ENCODE measurements at regions not wholly inside any gene's neighbourhood (a gene's known extent, or its start where the extent isn't known, plus 50 kb on each side); places are given as distances from the start of the nearest gene placed in this dataset.

DNA sequence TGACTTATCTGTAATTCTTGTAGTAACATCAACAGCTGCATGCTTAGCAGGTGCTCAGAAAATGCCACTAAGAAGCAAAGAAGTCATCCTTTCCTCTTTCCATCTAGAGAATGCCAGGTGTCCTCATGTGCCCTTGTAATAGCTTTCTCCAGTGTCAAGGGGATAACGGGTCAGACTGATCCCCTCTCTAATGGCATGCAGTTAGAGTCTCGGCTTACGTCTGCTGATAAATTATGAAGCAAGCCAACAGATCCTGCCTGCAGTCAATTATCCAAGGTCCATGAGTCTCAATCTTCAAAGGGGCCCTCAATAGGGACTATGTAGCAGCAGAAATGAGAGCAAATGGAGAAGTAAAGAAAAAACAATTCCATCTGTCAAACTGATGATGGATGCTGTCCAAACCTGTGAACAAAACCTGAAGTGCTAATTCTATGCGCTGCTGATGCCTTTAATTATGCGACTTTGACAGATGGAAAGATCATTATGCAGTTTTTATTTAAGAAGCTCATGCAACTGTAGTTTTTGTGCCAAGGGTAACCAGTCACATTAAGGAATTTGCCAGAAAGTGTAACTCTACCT is 162.8 kb upstream of the PEX5L start:
- Histone ChIP-seq H3K4me3 (ENCODE audit: low read length in 2 of 2) (no peak overlapping the region), H2AK5ac (ENCODE audit: low read depth, low read length) (no peak overlapping the region), H3K4me1 (ENCODE audit: control insufficient read depth in 2 of 2, insufficient read depth in 1 of 2, low read depth in 1 of 2, low read length in 2 of 2) (peaks cover 0 to 2% of the 10 kb centered on the region in 2 donors), H3K4me2 (ENCODE audit: insufficient read depth, low read length, poor library complexity, severe bottlenecking) (no peak overlapping the region), H2AFZ (ENCODE audit: low read length) (no peak overlapping the region), H3K36me3 (replicated peaks in 1 of 2; ENCODE audit: control insufficient read depth in 2 of 2, insufficient read depth in 2 of 2, low read length in 2 of 2) (no peaks in the 10 kb centered on the region), H3K23ac (ENCODE audit: low read depth, low read length, poor library complexity) (no peak overlapping the region), H2BK120ac (ENCODE audit: low read depth, low read length) (no peak overlapping the region), H3K4ac (ENCODE audit: low read length) (no peak overlapping the region), H3K14ac (ENCODE audit: low read length) (no peak overlapping the region), H2BK15ac (ENCODE audit: low read length) (no peak overlapping the region), H3K27ac (replicated peaks; ENCODE audit: low read length) (no peak overlapping the region), H2BK5ac (ENCODE audit: low read length) (no peak overlapping the region), H3K18ac (ENCODE audit: low read length) (no peak overlapping the region), H3K9me3 (replicated peaks in 1 of 2; ENCODE audit: control insufficient read depth in 2 of 2, insufficient read depth in 1 of 2, low read depth in 1 of 2, low read length in 2 of 2) (no peaks in the 10 kb centered on the region), H4K91ac (ENCODE audit: low read depth, low read length, poor library complexity) (no peak overlapping the region), H3K27me3 (ENCODE audit: control insufficient read depth in 3 of 3, insufficient read depth in 3 of 3, low read depth in 1 of 3, low read length in 3 of 3) (peaks cover 0 to 2% (median 0%) of the 10 kb centered on the region in 3 experiments), H3K9ac (ENCODE audit: low read depth, low read length, poor library complexity) (no peak overlapping the region), H2BK12ac (ENCODE audit: low read length) (no peak overlapping the region), H4K8ac (ENCODE audit: low read depth, low read length) (no peak overlapping the region), H3K79me1 (ENCODE audit: low read depth, low read length) (no peaks in the 10 kb centered on the region)
- no CpG with 5 or more reads among the region's 5 CpGs for WGBS, 2 donors (ENCODE audit: extremely low coverage in 2 of 2, insufficient read length in 2 of 2, insufficient replicate concordance in 1 of 2)
- DNase-seq (ENCODE audit: low spot score): no peak

DNA sequence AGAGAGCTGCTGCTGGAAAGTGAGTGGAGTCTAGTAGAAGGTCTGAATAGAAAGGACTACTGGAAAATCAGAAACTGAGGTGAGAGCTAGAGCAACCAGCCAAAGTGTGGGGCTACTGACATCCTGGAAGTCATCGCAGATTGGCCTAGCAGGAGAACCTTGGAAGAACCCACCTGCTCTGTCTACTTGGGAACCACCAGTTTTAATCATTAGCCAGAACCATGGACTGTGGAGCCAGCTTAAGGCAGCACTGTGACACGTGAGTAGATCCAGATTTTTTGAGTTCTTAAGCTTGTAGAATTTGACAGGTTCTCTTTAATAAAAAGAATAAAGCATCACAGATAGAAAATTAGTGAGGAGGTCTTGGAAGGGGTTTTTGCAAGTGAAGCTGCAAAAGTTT is 179.1 kb upstream of the PEX5L start:
- Histone ChIP-seq H2AK5ac (ENCODE audit: low read depth, low read length) (no peak overlapping the region), H3K4ac (ENCODE audit: low read length) (no peak overlapping the region), H3K27ac (replicated peaks; ENCODE audit: low read length) (no peak overlapping the region), H3K9me3 (replicated peaks in 1 of 2; ENCODE audit: control insufficient read depth in 2 of 2, insufficient read depth in 1 of 2, low read depth in 1 of 2, low read length in 2 of 2) (no peaks in the 10 kb centered on the region), H3K4me3 (ENCODE audit: low read length in 2 of 2) (no peak overlapping the region), H2BK12ac (ENCODE audit: low read length) (no peak overlapping the region), H3K4me1 (ENCODE audit: control insufficient read depth in 2 of 2, insufficient read depth in 1 of 2, low read depth in 1 of 2, low read length in 2 of 2) (no peaks in the 10 kb centered on the region), H2AFZ (ENCODE audit: low read length) (no peak overlapping the region), H4K91ac (ENCODE audit: low read depth, low read length, poor library complexity) (no peak overlapping the region), H3K36me3 (replicated peaks in 1 of 2; ENCODE audit: control insufficient read depth in 2 of 2, insufficient read depth in 2 of 2, low read length in 2 of 2) (no peaks in the 10 kb centered on the region), H3K79me1 (ENCODE audit: low read depth, low read length) (no peaks in the 10 kb centered on the region), H3K14ac (ENCODE audit: low read length) (no peak overlapping the region), H3K9ac (ENCODE audit: low read depth, low read length, poor library complexity) (no peak overlapping the region), H4K8ac (ENCODE audit: low read depth, low read length) (no peak overlapping the region), H3K18ac (ENCODE audit: low read length) (no peak overlapping the region), H3K4me2 (ENCODE audit: insufficient read depth, low read length, poor library complexity, severe bottlenecking) (no peak overlapping the region), H2BK5ac (ENCODE audit: low read length) (no peak overlapping the region), H3K27me3 (ENCODE audit: control insufficient read depth in 3 of 3, insufficient read depth in 3 of 3, low read depth in 1 of 3, low read length in 3 of 3) (no peaks in the 10 kb centered on the region), H2BK120ac (ENCODE audit: low read depth, low read length) (no peak overlapping the region), H2BK15ac (ENCODE audit: low read length) (no peak overlapping the region), H3K23ac (ENCODE audit: low read depth, low read length, poor library complexity) (no peak overlapping the region)
- no CpG with 5 or more reads among the region's 2 CpGs for WGBS, 2 donors (ENCODE audit: extremely low coverage in 2 of 2, insufficient read length in 2 of 2, insufficient replicate concordance in 1 of 2)
- DNase-seq (ENCODE audit: low spot score): no peak

DNA sequence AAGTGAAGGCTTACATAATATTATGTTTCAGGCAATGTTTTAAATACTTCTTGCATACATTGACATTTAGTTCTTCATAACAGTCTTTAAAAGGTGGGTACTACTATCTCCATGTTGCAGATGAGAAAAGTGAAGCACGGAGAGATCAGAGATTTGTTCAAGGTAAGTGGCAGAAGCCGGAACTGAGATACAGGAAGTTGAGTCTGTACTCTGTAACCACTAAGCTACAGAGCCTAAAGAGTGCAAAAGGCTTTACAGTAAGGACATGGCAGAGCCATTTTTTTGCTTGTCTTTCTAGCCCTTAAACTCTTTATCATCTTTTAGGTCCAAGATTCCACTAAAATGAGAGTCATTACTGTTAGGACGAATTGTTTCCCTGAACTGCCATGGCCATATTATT is 186.5 kb upstream of the PEX5L start:
- no peak overlapping the region for H3K9ac ChIP-seq (ENCODE audit: low read depth, low read length, poor library complexity)
- no CpG with 5 or more reads among the region's 3 CpGs for WGBS, 2 donors (ENCODE audit: extremely low coverage in 2 of 2, insufficient read length in 2 of 2, insufficient replicate concordance in 1 of 2)
- no peaks in the 10 kb centered on the region for H3K79me1 ChIP-seq (ENCODE audit: low read depth, low read length)
- H4K91ac ChIP-seq (ENCODE audit: low read depth, low read length, poor library complexity): no peak overlapping the region
- H3K4me1 ChIP-seq (ENCODE audit: control insufficient read depth in 2 of 2, insufficient read depth in 1 of 2, low read depth in 1 of 2, low read length in 2 of 2): no peaks in the 10 kb centered on the region
- DNase-seq (ENCODE audit: low spot score): no peak
- no peak overlapping the region for H3K14ac ChIP-seq (ENCODE audit: low read length)
- H3K27ac ChIP-seq (replicated peaks; ENCODE audit: low read length): no peak overlapping the region
- no peak overlapping the region for H3K4me2 ChIP-seq (ENCODE audit: insufficient read depth, low read length, poor library complexity, severe bottlenecking)
- no peak overlapping the region for H2BK15ac ChIP-seq (ENCODE audit: low read length)
- no peak overlapping the region for H3K4ac ChIP-seq (ENCODE audit: low read length)
- no peak overlapping the region for H2AK5ac ChIP-seq (ENCODE audit: low read depth, low read length)
- H3K36me3 ChIP-seq (replicated peaks in 1 of 2; ENCODE audit: control insufficient read depth in 2 of 2, insufficient read depth in 2 of 2, low read length in 2 of 2): no peaks in the 10 kb centered on the region
- H2BK5ac ChIP-seq (ENCODE audit: low read length): no peak overlapping the region
- peaks cover 0 to 8% of the 10 kb centered on the region in 2 donors for H3K9me3 ChIP-seq (replicated peaks in 1 of 2; ENCODE audit: control insufficient read depth in 2 of 2, insufficient read depth in 1 of 2, low read depth in 1 of 2, low read length in 2 of 2)
- H2BK12ac ChIP-seq (ENCODE audit: low read length): no peak overlapping the region
- no peak overlapping the region for H3K4me3 ChIP-seq (ENCODE audit: low read length in 2 of 2)
- H3K27me3 ChIP-seq (ENCODE audit: control insufficient read depth in 3 of 3, insufficient read depth in 3 of 3, low read depth in 1 of 3, low read length in 3 of 3): no peaks in the 10 kb centered on the region
- no peak overlapping the region for H2AFZ ChIP-seq (ENCODE audit: low read length)
- H3K23ac ChIP-seq (ENCODE audit: low read depth, low read length, poor library complexity): no peak overlapping the region
- H4K8ac ChIP-seq (ENCODE audit: low read depth, low read length): no peak overlapping the region
- no peak overlapping the region for H3K18ac ChIP-seq (ENCODE audit: low read length)
- no peak overlapping the region for H2BK120ac ChIP-seq (ENCODE audit: low read depth, low read length)

DNA sequence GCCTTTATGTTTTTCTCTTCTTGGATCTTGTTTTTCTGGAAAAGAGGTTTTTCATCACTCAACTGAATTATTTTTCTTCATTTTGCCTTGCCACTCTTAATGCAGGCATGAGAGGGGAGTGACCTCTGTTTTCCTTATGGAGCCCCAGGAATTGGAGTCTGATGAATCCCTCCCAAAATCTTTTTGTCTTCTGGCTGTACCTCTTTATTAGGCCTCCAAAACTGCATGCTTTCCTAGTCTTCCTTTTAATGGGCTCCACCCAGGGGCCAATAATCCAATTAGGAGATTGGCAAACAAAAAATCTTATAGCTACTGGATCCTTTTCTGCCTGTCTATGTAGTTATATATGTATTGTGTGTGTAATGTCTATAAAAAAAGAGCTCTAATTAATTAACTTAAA is 192.4 kb upstream of the PEX5L start:
- H2BK12ac ChIP-seq (ENCODE audit: low read length): no peak overlapping the region
- no peak overlapping the region for H4K91ac ChIP-seq (ENCODE audit: low read depth, low read length, poor library complexity)
- H3K23ac ChIP-seq (ENCODE audit: low read depth, low read length, poor library complexity): no peak overlapping the region
- H3K27ac ChIP-seq (replicated peaks; ENCODE audit: low read length): no peak overlapping the region
- H3K4ac ChIP-seq (ENCODE audit: low read length): no peak overlapping the region
- H3K4me2 ChIP-seq (ENCODE audit: insufficient read depth, low read length, poor library complexity, severe bottlenecking): no peak overlapping the region
- H3K9ac ChIP-seq (ENCODE audit: low read depth, low read length, poor library complexity): no peak overlapping the region
- peaks cover 8 to 16% of the 10 kb centered on the region in 2 donors for H3K9me3 ChIP-seq (replicated peaks in 1 of 2; ENCODE audit: control insufficient read depth in 2 of 2, insufficient read depth in 1 of 2, low read depth in 1 of 2, low read length in 2 of 2)
- no peak overlapping the region for H2AFZ ChIP-seq (ENCODE audit: low read length)
- no peak overlapping the region for H2AK5ac ChIP-seq (ENCODE audit: low read depth, low read length)
- no peak overlapping the region for H2BK120ac ChIP-seq (ENCODE audit: low read depth, low read length)
- H2BK5ac ChIP-seq (ENCODE audit: low read length): no peak overlapping the region
- H3K36me3 ChIP-seq (replicated peaks in 1 of 2; ENCODE audit: control insufficient read depth in 2 of 2, insufficient read depth in 2 of 2, low read length in 2 of 2): no peaks in the 10 kb centered on the region
- H3K27me3 ChIP-seq (ENCODE audit: control insufficient read depth in 3 of 3, insufficient read depth in 3 of 3, low read depth in 1 of 3, low read length in 3 of 3): no peaks in the 10 kb centered on the region
- H3K18ac ChIP-seq (ENCODE audit: low read length): no peak overlapping the region
- H3K4me1 ChIP-seq (ENCODE audit: control insufficient read depth in 2 of 2, insufficient read depth in 1 of 2, low read depth in 1 of 2, low read length in 2 of 2): no peaks in the 10 kb centered on the region
- H4K8ac ChIP-seq (ENCODE audit: low read depth, low read length): no peak overlapping the region
- no peak for DNase-seq (ENCODE audit: low spot score)
- H2BK15ac ChIP-seq (ENCODE audit: low read length): no peak overlapping the region
- H3K14ac ChIP-seq (ENCODE audit: low read length): no peak overlapping the region
- H3K79me1 ChIP-seq (ENCODE audit: low read depth, low read length): no peaks in the 10 kb centered on the region
- H3K4me3 ChIP-seq (ENCODE audit: low read length in 2 of 2): no peak overlapping the region
